C4-2B (cell line): ENCODE measurements at regions not wholly inside any gene's neighbourhood (a gene's known extent, or its start where the extent isn't known, plus 50 kb on each side); places are given as distances from the start of the nearest gene placed in this dataset.

Source experiments
- CTCF ChIP-seq: fragments of 450-650 bp; conservative IDR thresholded peaks from 2 replicates; pipeline ENCODE4 v1.5.1; 2017; ENCODE audit warnings: mild to moderate bottlenecking
- ZFX ChIP-seq: fragments of 450-650 bp; IDR thresholded peaks from 2 replicates; pipeline ENCODE4 v1.6.1; 2017

- TF ChIP-seq CTCF (no peak), ZFX (no peak)
These were observed 332.1 kb downstream of the FOXG1 start for GRCh38 chr14:29098656-29099055.
